ENCODE measurements at regions not wholly inside any gene's neighbourhood (a gene's known extent, or its start where the extent isn't known, plus 50 kb on each side); places are given as distances from the start of the nearest gene placed in this dataset.

DNA sequence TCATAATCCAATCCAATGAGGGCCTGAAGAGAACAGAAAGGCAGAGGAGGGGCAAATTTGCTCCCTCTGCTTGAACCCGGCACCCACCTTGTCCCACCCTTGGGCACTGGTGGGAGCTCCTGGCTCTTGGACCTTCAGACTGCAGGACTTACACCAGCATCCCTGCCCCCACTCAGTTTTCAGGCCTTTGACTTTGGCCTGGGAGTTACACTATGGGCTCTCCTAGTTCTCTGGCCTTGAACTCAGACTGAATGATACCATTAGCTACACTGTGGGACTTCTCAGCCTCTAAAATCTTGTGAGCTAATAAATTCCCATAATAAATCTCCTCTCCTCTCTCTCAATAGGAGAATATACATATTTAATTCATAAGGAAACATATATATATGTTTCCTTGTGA lies 114.4 kb downstream of the AHR start:
- TF ChIP-seq, protein P1, sequence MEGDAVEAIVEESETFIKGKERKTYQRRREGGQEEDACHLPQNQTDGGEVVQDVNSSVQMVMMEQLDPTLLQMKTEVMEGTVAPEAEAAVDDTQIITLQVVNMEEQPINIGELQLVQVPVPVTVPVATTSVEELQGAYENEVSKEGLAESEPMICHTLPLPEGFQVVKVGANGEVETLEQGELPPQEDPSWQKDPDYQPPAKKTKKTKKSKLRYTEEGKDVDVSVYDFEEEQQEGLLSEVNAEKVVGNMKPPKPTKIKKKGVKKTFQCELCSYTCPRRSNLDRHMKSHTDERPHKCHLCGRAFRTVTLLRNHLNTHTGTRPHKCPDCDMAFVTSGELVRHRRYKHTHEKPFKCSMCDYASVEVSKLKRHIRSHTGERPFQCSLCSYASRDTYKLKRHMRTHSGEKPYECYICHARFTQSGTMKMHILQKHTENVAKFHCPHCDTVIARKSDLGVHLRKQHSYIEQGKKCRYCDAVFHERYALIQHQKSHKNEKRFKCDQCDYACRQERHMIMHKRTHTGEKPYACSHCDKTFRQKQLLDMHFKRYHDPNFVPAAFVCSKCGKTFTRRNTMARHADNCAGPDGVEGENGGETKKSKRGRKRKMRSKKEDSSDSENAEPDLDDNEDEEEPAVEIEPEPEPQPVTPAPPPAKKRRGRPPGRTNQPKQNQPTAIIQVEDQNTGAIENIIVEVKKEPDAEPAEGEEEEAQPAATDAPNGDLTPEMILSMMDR (IDR thresholded peaks at IDR 0.05; ENCODE audit: insufficient read depth, low read depth, low read length): no peak
- TF ChIP-seq EZH2 (IDR thresholded peaks at IDR 0.05; ENCODE audit: insufficient read depth, low read length): no peak

Measured in astrocyte (in vitro differentiated cells and primary cell).